ENCODE measurements at regions not wholly inside any gene's neighbourhood (a gene's known extent, or its start where the extent isn't known, plus 50 kb on each side); places are given as distances from the start of the nearest gene placed in this dataset.
"Not testable (repeated sequence)": the region's sequence is repeated elsewhere in the genome, so short reads cannot be mapped to it uniquely, and the experiment has no call there.

- TF ChIP-seq CTCF, POLR2A, POLR2AphosphoS5 (IDR thresholded peaks at IDR 0.05): not testable (repeated sequence)
Measured at GRCh38 chr10:16250136-16250535, 186.7 kb upstream of the PTER start.
